CD8-positive, alpha-beta memory T cell (primary cell): ENCODE measurements at regions not wholly inside any gene's neighbourhood (a gene's known extent, or its start where the extent isn't known, plus 50 kb on each side); places are given as distances from the start of the nearest gene placed in this dataset.

Experiments
- CTCF ChIA-PET: fragments of 350-600 bp; sonication (Branson Sonifier 250); formaldehyde crosslinking; loops from one replicate; lab custom pipeline; 2021; ENCODE audit warnings: antibody characterized with exemption; lab: Charles Lee
- POLR2A ChIA-PET: fragments of 350-600 bp; sonication (Branson Sonifier 250); formaldehyde crosslinking; loops from one replicate; lab custom pipeline; 2021; ENCODE audit warnings: antibody characterized with exemption; lab: Charles Lee
- DNase-seq, 5 donors: peaks; one replicate each; pipeline versions ENCODE4 v3.0.0 to v3.0.0-alpha.2; 2020 to 2022; ENCODE audit warnings: mixed read lengths in 1 of 5
- H3K27ac ChIP-seq: one replicate; pipeline ENCODE4 v1.7.0; 2013; ENCODE audit warnings: low read depth, mild to moderate bottlenecking, low read length, moderate library complexity
- H3K27me3 ChIP-seq: 2 replicates; pipeline ENCODE4 v1.7.0; 2013; ENCODE audit warnings: low read length, mild to moderate bottlenecking; ENCODE audit not compliant: insufficient read depth, poor library complexity, severe bottlenecking
- H3K36me3 ChIP-seq: 2 replicates; pipeline ENCODE4 v1.7.0; 2013; ENCODE audit warnings: mild to moderate bottlenecking, low read length, moderate library complexity; ENCODE audit not compliant: insufficient read depth
- H3K4me1 ChIP-seq: 2 replicates; pipeline ENCODE4 v1.7.0; 2013; ENCODE audit warnings: mild to moderate bottlenecking, low read length, moderate library complexity; ENCODE audit not compliant: insufficient read depth
- H3K4me3 ChIP-seq: 2 replicates; pipeline ENCODE4 v1.7.0; 2013; ENCODE audit warnings: mild to moderate bottlenecking, low read length
- H3K9me3 ChIP-seq: 2 replicates; pipeline ENCODE4 v1.7.0; 2013; ENCODE audit warnings: mild to moderate bottlenecking, low read length
- H3K27ac Mint-ChIP-seq, 8 donors: one replicate each; pipeline ENCODE4 v1.8.0; 2020 to 2021; ENCODE audit warnings: mixed read lengths in 8 of 8, mild to moderate bottlenecking in 6 of 8, inconsistent platforms in 3 of 8, moderate library complexity in 3 of 8
- H3K27me3 Mint-ChIP-seq, 2 donors: one replicate each; pipeline ENCODE4 v1.8.0; 2020 to 2021; ENCODE audit warnings: mixed read lengths in 2 of 2, mild to moderate bottlenecking in 1 of 2, moderate library complexity in 1 of 2
- H3K36me3 Mint-ChIP-seq, 3 donors: one replicate each; pipeline ENCODE4 v1.8.0; 2020 to 2021; ENCODE audit warnings: mixed read lengths in 3 of 3, inconsistent platforms in 1 of 3, mild to moderate bottlenecking in 1 of 3
- H3K4me1 Mint-ChIP-seq, 3 donors: one replicate each; pipeline ENCODE4 v1.8.0; 2020 to 2021; ENCODE audit warnings: mixed read lengths in 3 of 3, inconsistent platforms in 1 of 3, mild to moderate bottlenecking in 1 of 3
- H3K4me3 Mint-ChIP-seq, 7 donors: one replicate each; pipeline ENCODE4 v1.8.0; 2020 to 2021; ENCODE audit warnings: mixed read lengths in 7 of 7, mild to moderate bottlenecking in 6 of 7, moderate library complexity in 4 of 7, inconsistent platforms in 2 of 7
- H3K9me3 Mint-ChIP-seq, 5 donors: one replicate each; pipeline ENCODE4 v1.8.0; 2020 to 2022; ENCODE audit warnings: mixed read lengths in 5 of 5, mild to moderate bottlenecking in 3 of 5, moderate library complexity in 2 of 5, inconsistent platforms in 1 of 5

DNA sequence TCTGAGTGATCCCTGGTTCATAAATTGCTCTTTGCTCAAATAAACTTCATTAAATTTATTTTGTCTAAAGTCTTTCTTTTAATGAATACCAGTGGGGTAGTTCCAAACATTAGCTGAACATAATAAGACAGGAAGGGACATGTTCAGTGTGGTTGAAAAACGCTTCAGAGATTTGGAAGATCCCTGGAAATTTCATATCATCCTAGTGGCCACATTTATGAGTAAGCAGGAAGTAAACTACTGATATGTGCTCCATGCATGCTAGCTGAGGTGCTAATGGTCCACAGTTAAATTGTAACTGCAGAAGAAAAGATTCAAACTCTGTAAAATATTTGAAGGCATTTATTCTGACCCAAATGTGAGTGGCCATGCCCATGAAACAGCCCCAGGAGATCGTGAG lies 1328.7 kb downstream of the ADGRL3 start:
- no peak overlapping the region for H3K27ac Mint-ChIP-seq
- peaks cover 10 to 30% (median 16%) of the 10 kb centered on the region in 5 donors for H3K9me3 Mint-ChIP-seq
- H3K4me1 Mint-ChIP-seq, result no peaks in the 10 kb centered on the region
- no peaks in the 10 kb centered on the region for H3K36me3 Mint-ChIP-seq
- Histone ChIP-seq H3K4me1 (no peaks in the 10 kb centered on the region), H3K4me3 (no peak overlapping the region), H3K27ac (no peak overlapping the region), H3K27me3 (no peaks in the 10 kb centered on the region), H3K9me3 (peaks cover 4% of the 10 kb centered on the region), H3K36me3 (no peaks in the 10 kb centered on the region)
- CTCF ChIA-PET, result no interaction called here
- POLR2A ChIA-PET, result no interaction called here
- H3K4me3 Mint-ChIP-seq, result no peak overlapping the region
- no peak for DNase-seq
- no peaks in the 10 kb centered on the region for H3K27me3 Mint-ChIP-seq

DNA sequence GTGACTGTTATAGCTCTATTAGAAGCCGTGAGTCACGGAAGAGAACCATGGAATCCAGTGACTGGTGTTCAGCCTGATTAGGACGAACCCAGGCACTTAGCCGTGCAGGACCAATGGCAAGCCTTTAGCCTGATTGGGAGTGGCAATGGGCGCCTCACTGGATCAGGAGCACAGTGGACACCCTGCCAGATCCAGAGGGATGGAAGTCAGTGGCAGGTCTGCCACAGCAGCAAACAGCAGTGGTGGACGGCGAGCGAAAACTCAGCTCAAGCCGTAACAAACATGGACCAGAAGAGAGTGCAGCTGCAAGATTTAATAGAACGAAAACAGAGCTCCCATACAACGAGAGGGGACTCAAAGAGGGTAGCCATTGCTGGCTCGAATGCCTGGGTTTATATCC lies 1326.5 kb downstream of the ADGRL3 start:
- no peak overlapping the region for H3K4me3 ChIP-seq
- no peak for DNase-seq
- no peaks in the 10 kb centered on the region for H3K27me3 ChIP-seq
- peaks cover 13 to 30% (median 16%) of the 10 kb centered on the region in 5 donors for H3K9me3 Mint-ChIP-seq
- no peak overlapping the region for H3K27ac Mint-ChIP-seq
- H3K9me3 ChIP-seq, result no peaks in the 10 kb centered on the region
- H3K36me3 ChIP-seq, result no peaks in the 10 kb centered on the region
- H3K27ac ChIP-seq, result no peak overlapping the region
- POLR2A ChIA-PET, result no interaction called here
- no peaks in the 10 kb centered on the region for H3K27me3 Mint-ChIP-seq
- H3K4me3 Mint-ChIP-seq, result no peak overlapping the region
- H3K4me1 ChIP-seq, result no peaks in the 10 kb centered on the region
- H3K36me3 Mint-ChIP-seq, result no peaks in the 10 kb centered on the region
- CTCF ChIA-PET, result no interaction called here
- no peaks in the 10 kb centered on the region for H3K4me1 Mint-ChIP-seq

DNA sequence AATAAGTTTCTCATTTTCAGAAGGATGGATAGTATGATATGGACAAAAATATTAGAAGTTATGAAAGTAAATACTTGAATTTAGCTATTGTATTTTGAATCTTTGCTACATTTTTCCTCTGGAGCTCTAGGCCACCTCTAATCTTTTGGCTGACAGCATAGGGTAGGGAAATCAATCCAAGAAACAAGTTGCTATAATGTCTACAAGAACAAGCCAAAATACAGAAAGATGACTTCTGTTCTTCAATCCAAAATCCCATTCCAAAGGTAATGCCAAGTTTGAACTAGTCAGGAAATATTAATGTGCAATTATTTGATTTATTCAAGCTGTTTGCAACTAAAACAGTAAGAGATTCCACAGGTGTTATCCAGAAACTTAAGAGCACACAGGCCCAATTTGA lies 1323.1 kb downstream of the ADGRL3 start:
- DNase-seq, result no peak
- Histone ChIP-seq H3K4me3 (no peak overlapping the region), H3K9me3 (no peaks in the 10 kb centered on the region), H3K4me1 (no peaks in the 10 kb centered on the region), H3K36me3 (no peaks in the 10 kb centered on the region), H3K27ac (no peak overlapping the region), H3K27me3 (no peaks in the 10 kb centered on the region)
- no peaks in the 10 kb centered on the region for H3K27me3 Mint-ChIP-seq
- no peak overlapping the region for H3K4me3 Mint-ChIP-seq
- H3K9me3 Mint-ChIP-seq, result peaks cover 13 to 31% (median 18%) of the 10 kb centered on the region in 5 donors
- no peaks in the 10 kb centered on the region for H3K36me3 Mint-ChIP-seq
- H3K4me1 Mint-ChIP-seq, result no peaks in the 10 kb centered on the region
- no peak overlapping the region for H3K27ac Mint-ChIP-seq
- ChIA-PET POLR2A (no interaction called here), CTCF (no interaction called here)

DNA sequence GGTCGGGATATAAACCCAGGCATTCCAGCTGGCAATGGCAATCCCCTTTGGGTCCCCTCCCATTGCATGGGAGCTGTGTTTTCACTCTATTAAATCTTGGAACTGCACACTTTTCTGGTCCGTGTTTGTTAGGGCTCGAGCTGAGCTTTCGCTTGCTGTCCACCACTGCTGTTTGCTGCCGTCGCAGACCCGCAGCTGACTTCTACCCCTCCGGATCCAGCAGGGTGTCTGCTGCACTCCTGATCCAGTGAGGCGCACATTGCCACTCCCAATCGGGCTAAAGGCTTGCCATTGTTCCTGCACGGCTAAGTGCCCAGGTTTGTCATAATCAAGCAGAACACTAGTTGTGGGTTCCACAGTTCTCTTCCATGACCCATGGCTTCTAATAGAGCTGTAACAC lies 1322.1 kb downstream of the ADGRL3 start:
- no peaks in the 10 kb centered on the region for H3K4me1 ChIP-seq

DNA sequence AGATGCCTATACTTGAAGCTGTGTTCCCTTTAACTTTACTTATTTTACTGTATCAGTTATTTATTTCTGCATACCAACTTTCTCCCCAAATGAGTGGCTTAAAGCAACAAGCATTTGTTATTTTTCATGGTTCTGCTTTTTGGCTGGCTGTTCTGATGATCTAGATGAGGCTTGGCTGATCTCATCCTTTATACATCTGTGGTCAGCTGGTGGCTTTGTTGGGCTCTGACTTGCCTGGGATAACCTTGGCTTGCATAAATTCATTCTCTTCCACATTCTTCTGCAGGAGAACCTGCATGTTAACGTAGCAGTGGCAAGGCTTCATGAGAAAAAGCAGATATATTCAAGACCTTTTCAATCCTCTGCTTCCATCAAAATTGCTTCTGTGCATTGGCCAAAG lies 1317.6 kb downstream of the ADGRL3 start:
- Mint-ChIP-seq H3K4me3 (no peak overlapping the region), H3K36me3 (no peaks in the 10 kb centered on the region), H3K4me1 (no peaks in the 10 kb centered on the region), H3K9me3 (peaks cover 4 to 30% (median 16%) of the 10 kb centered on the region in 5 donors), H3K27ac (no peak overlapping the region), H3K27me3 (no peaks in the 10 kb centered on the region)
- Histone ChIP-seq H3K4me1 (no peaks in the 10 kb centered on the region), H3K27me3 (no peaks in the 10 kb centered on the region), H3K27ac (no peak overlapping the region), H3K36me3 (no peaks in the 10 kb centered on the region), H3K9me3 (no peaks in the 10 kb centered on the region), H3K4me3 (no peak overlapping the region)
- CTCF ChIA-PET, result no interaction called here
- DNase-seq, result no peak
- POLR2A ChIA-PET, result no interaction called here

More for the DNA sequence above, 1322.1 kb downstream of the ADGRL3 start:
- Mint-ChIP-seq H3K27me3 (no peaks in the 10 kb centered on the region), H3K4me1 (no peaks in the 10 kb centered on the region), H3K9me3 (peaks cover 13 to 33% (median 18%) of the 10 kb centered on the region in 5 donors), H3K36me3 (no peaks in the 10 kb centered on the region), H3K27ac (no peak overlapping the region), H3K4me3 (no peak overlapping the region)
- no peaks in the 10 kb centered on the region for H3K9me3 ChIP-seq
- no peaks in the 10 kb centered on the region for H3K36me3 ChIP-seq
- no peak overlapping the region for H3K27ac ChIP-seq
- H3K4me3 ChIP-seq, result no peak overlapping the region
- ChIA-PET POLR2A (no interaction called here), CTCF (no interaction called here)
- DNase-seq, result no peak
- no peaks in the 10 kb centered on the region for H3K27me3 ChIP-seq

DNA sequence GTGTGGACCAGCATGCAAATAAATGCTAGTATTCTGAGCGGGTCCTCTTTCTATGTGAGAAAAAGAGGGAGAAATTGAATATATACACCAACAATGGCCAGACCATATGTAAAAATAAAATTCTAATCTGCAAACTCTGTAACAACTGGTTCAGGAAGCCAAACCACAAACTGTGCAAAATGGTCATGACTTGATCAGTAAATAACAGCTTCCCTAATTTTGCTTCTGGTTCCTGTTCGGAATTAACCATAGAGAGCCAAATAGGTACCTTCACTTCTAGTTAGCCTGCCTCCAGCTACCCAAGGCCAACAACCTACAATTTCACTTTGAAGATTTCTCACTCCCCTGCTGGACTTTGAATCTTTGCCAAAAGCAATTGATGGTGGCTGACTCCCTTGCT lies 1313.2 kb downstream of the ADGRL3 start:
- H3K27me3 ChIP-seq, result no peaks in the 10 kb centered on the region
- Mint-ChIP-seq H3K36me3 (no peaks in the 10 kb centered on the region), H3K27me3 (no peaks in the 10 kb centered on the region), H3K4me1 (no peaks in the 10 kb centered on the region), H3K9me3 (peaks cover 11 to 32% (median 12%) of the 10 kb centered on the region in 5 donors), H3K27ac (no peak overlapping the region), H3K4me3 (no peak overlapping the region)
- POLR2A ChIA-PET, result no interaction called here
- H3K27ac ChIP-seq, result no peak overlapping the region
- H3K9me3 ChIP-seq, result no peaks in the 10 kb centered on the region
- DNase-seq, result no peak
- H3K4me3 ChIP-seq, result no peak overlapping the region
- H3K4me1 ChIP-seq, result no peaks in the 10 kb centered on the region
- CTCF ChIA-PET, result no interaction called here
- no peaks in the 10 kb centered on the region for H3K36me3 ChIP-seq

DNA sequence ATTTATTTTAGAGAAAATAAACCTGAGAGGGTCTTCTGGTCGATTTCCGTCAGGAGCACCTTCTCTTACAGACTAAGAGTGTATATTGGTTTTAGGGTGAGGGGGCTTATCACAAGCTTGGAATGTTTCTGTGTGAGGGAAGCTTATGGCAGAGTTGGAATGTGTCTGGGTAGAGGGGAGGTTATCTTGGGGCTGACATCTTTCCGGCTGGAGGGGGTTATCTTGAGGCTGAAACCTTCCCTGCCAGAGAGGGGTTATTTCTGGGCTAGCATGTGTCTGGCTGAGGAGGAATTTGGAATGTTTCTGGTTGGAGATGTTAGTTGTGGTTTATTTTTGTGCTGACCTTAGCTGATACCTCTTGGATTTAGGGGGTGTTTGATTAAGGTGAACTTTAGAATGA lies 1312.1 kb downstream of the ADGRL3 start:
- Histone ChIP-seq H3K36me3 (no peaks in the 10 kb centered on the region), H3K27me3 (no peaks in the 10 kb centered on the region), H3K27ac (no peak overlapping the region), H3K4me3 (no peak overlapping the region), H3K4me1 (no peaks in the 10 kb centered on the region), H3K9me3 (no peaks in the 10 kb centered on the region)
- CTCF ChIA-PET, result no interaction called here
- no peak for DNase-seq
- Mint-ChIP-seq H3K36me3 (no peaks in the 10 kb centered on the region), H3K4me1 (no peaks in the 10 kb centered on the region), H3K27ac (no peak overlapping the region), H3K4me3 (no peak overlapping the region), H3K27me3 (no peaks in the 10 kb centered on the region), H3K9me3 (peaks cover 10 to 35% (median 14%) of the 10 kb centered on the region in 5 donors)
- POLR2A ChIA-PET, result no interaction called here

DNA sequence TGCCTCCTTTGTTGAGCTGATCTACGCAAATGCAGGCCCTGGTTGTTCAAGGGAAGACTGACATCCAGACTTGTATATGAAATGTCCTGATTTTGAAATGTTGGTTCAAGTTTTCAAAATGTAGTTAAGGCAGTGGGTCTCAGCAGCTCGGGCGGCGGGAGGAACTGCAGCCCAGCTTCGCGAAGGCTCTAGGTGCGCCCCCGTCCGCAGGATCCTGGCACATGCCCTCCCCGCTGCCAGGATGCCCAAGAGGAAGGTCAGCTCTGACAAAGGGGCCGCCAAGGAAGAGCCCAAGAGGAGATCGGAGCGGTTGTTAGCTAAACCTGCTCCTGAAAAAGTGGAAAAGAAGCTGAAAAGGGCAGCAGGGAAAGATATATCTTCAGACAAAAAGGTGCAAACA lies 1310.1 kb downstream of the ADGRL3 start:
- H3K27ac Mint-ChIP-seq, result no peak overlapping the region
- no peaks in the 10 kb centered on the region for H3K4me1 ChIP-seq
- H3K4me1 Mint-ChIP-seq, result no peaks in the 10 kb centered on the region
- DNase-seq, result no peak
- no peaks in the 10 kb centered on the region for H3K27me3 ChIP-seq
- no peaks in the 10 kb centered on the region for H3K36me3 Mint-ChIP-seq
- no peak overlapping the region for H3K4me3 Mint-ChIP-seq
- no peak overlapping the region for H3K4me3 ChIP-seq
- ChIA-PET CTCF (no interaction called here), POLR2A (no interaction called here)
- peaks cover 11 to 23% (median 18%) of the 10 kb centered on the region in 5 donors for H3K9me3 Mint-ChIP-seq
- no peaks in the 10 kb centered on the region for H3K27me3 Mint-ChIP-seq
- H3K27ac ChIP-seq, result no peak overlapping the region
- no peaks in the 10 kb centered on the region for H3K9me3 ChIP-seq
- H3K36me3 ChIP-seq, result no peaks in the 10 kb centered on the region

DNA sequence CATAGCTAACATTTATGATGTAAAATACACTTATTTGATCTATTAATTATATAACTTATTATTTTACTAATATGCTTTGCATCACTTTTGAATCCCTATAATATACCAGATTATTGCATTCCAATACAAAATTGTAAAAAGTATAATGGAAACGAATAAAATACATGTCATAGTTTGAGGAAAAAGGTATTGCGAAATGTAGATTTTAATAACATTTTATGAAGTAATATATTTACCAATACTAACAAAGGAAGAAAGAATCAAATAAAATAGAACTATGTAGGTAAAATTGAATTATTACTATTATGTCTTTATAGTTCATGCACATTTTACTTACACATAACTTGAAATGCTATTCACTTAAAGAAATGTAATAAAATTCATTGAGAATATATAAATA lies 1300.2 kb downstream of the ADGRL3 start:
- ChIA-PET CTCF (no interaction called here), POLR2A (no interaction called here)

More for the DNA sequence above, 1300.2 kb downstream of the ADGRL3 start:
- H3K27me3 ChIP-seq, result no peaks in the 10 kb centered on the region
- H3K27ac ChIP-seq, result no peak overlapping the region
- Mint-ChIP-seq H3K9me3 (peaks cover 0 to 20% (median 5%) of the 10 kb centered on the region in 5 donors), H3K36me3 (no peaks in the 10 kb centered on the region), H3K4me1 (no peaks in the 10 kb centered on the region), H3K27me3 (no peaks in the 10 kb centered on the region), H3K27ac (no peak overlapping the region), H3K4me3 (no peak overlapping the region)
- no peak overlapping the region for H3K4me3 ChIP-seq
- no peak for DNase-seq
- H3K4me1 ChIP-seq, result no peaks in the 10 kb centered on the region
- H3K9me3 ChIP-seq, result no peaks in the 10 kb centered on the region
- H3K36me3 ChIP-seq, result no peaks in the 10 kb centered on the region
